ENCODE measurements at regions not wholly inside any gene's neighbourhood (a gene's known extent, or its start where the extent isn't known, plus 50 kb on each side); places are given as distances from the start of the nearest gene placed in this dataset.

DNA sequence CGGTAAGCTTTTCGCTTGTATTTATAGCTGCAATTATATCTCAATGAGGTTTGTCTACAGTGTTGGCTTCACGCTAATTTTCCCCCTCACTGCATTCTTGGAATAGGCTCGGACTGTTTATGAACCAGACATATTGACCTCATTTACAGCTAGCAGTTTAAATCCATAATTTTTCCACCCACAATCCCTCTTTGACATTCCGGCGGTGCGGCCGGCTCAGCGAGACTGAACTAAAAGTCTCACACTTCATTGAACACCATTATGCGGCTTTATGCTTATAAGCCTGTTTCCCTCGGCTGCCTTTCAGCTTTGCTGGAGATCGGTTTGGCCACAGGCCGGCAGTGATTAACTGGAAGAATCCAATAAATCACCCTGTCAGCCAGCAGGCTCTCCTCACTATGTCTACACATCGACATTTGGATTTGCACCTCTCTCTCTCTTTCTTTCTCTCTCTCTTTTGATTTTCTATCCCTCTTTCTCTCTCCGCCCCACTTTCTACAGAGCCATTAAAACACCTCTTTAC, 315.0 kb upstream of the TLE4 start:
- Histone ChIP-seq H3K27me3 (ENCODE audit: control insufficient read depth, insufficient read depth, low read length) (no peaks in the 10 kb centered on the region), H3K27ac (ENCODE audit: low read depth, low read length) (no peak overlapping the region), H3K9me3 (ENCODE audit: control insufficient read depth, insufficient read depth, low read length) (no peaks in the 10 kb centered on the region), H3K4me3 (ENCODE audit: low read depth, low read length) (no peak overlapping the region)
- DNase-seq (ENCODE audit: low read depth, low spot score), result no peak
- ChIA-PET CTCF (interaction anchor here (4.8 kb wide), 1 partner anchor 127 kb away, joined by 25 read pairs; no protein-coding TSS in a partner anchor), POLR2A (no interaction called here)
- TF ChIP-seq, protein P1, sequence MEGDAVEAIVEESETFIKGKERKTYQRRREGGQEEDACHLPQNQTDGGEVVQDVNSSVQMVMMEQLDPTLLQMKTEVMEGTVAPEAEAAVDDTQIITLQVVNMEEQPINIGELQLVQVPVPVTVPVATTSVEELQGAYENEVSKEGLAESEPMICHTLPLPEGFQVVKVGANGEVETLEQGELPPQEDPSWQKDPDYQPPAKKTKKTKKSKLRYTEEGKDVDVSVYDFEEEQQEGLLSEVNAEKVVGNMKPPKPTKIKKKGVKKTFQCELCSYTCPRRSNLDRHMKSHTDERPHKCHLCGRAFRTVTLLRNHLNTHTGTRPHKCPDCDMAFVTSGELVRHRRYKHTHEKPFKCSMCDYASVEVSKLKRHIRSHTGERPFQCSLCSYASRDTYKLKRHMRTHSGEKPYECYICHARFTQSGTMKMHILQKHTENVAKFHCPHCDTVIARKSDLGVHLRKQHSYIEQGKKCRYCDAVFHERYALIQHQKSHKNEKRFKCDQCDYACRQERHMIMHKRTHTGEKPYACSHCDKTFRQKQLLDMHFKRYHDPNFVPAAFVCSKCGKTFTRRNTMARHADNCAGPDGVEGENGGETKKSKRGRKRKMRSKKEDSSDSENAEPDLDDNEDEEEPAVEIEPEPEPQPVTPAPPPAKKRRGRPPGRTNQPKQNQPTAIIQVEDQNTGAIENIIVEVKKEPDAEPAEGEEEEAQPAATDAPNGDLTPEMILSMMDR (IDR thresholded peaks at IDR 0.05; ENCODE audit: low read depth, low read length), result no peak

GRCh38 chr9:79257228-79257781, 314.5 kb upstream of the TLE4 start:
- DNase-seq (ENCODE audit: low read depth, low spot score), result no peak
- ChIA-PET POLR2A (no interaction called here), CTCF (interaction anchor here (4.8 kb wide), 1 partner anchor 127 kb away, joined by 25 read pairs; no protein-coding TSS in a partner anchor)
- Histone ChIP-seq H3K4me3 (ENCODE audit: low read depth, low read length) (no peak overlapping the region), H3K27ac (ENCODE audit: low read depth, low read length) (no peak overlapping the region), H3K27me3 (ENCODE audit: control insufficient read depth, insufficient read depth, low read length) (no peaks in the 10 kb centered on the region), H3K9me3 (ENCODE audit: control insufficient read depth, insufficient read depth, low read length) (no peaks in the 10 kb centered on the region)
- TF ChIP-seq, protein P1 (IDR thresholded peaks at IDR 0.05; ENCODE audit: low read depth, low read length), result no peak

- H3K27ac ChIP-seq (ENCODE audit: low read depth, low read length), result no peak overlapping the region
- CTCF ChIA-PET, result no interaction called here
- TF ChIP-seq, protein P1 (IDR thresholded peaks at IDR 0.05; ENCODE audit: low read depth, low read length), result no peak
- POLR2A ChIA-PET, result no interaction called here
- no peaks in the 10 kb centered on the region for H3K9me3 ChIP-seq (ENCODE audit: control insufficient read depth, insufficient read depth, low read length)
- no peak overlapping the region for H3K4me3 ChIP-seq (ENCODE audit: low read depth, low read length)
- DNase-seq (ENCODE audit: low read depth, low spot score), result no peak
- H3K27me3 ChIP-seq (ENCODE audit: control insufficient read depth, insufficient read depth, low read length), result no peaks in the 10 kb centered on the region
Measured at GRCh38 chr9:79257790-79258351, 313.9 kb upstream of the TLE4 start.

DNA sequence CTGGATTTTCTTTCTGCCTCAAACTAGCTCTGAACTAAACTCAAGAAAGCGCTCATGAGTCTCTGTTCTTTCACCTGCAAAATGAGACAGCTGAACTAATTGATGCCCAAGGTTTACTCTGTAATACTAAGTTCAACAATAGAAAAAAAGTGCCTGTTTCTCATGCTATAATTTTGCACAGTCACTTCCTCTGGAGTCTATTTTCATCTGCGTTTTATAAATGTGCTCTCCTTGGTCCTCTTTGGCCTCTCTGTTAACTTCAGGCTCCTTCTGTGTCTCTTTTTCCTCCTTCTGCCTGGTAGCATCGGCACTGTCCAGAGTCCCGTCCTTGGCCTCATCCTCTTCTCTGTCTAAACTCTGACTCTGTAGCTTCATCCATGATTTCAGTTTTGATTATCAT, 311.9 kb upstream of the TLE4 start:
- POLR2A ChIA-PET, result no interaction called here
- Histone ChIP-seq H3K27ac (ENCODE audit: low read depth, low read length) (no peak overlapping the region), H3K9me3 (ENCODE audit: control insufficient read depth, insufficient read depth, low read length) (no peaks in the 10 kb centered on the region), H3K27me3 (ENCODE audit: control insufficient read depth, insufficient read depth, low read length) (no peaks in the 10 kb centered on the region), H3K4me3 (ENCODE audit: low read depth, low read length) (no peak overlapping the region)
- CTCF ChIA-PET, result no interaction called here
- TF ChIP-seq, protein P1 (IDR thresholded peaks at IDR 0.05; ENCODE audit: low read depth, low read length), result no peak
- no peak for DNase-seq (ENCODE audit: low read depth, low spot score)

DNA sequence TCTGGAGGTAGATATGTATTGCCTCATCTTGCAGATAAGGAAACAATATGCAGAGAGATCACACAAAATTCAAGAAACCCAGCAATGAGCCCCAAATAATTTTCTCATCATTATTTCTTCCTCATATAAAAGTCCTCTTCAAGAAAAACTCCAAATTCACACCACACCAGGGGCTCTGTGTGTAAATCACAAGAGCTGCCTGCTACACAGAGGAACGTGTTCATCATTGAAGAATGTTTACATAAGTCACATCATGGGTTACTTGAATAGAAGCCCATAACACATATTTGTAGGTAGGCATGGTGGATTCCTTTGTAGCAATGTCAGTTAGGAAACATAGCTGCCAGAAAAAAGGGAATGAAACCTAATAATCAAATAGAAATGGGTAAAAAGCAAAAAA, 308.1 kb upstream of the TLE4 start:
- POLR2A ChIA-PET, result no interaction called here
- CTCF ChIA-PET, result interaction anchor here (0.6 kb wide), 1 partner anchor 815 kb away, joined by 3 read pairs; no protein-coding TSS in a partner anchor
- H3K9me3 ChIP-seq (ENCODE audit: control insufficient read depth, insufficient read depth, low read length), result no peaks in the 10 kb centered on the region
- no peak overlapping the region for H3K4me3 ChIP-seq (ENCODE audit: low read depth, low read length)
- no peaks in the 10 kb centered on the region for H3K27me3 ChIP-seq (ENCODE audit: control insufficient read depth, insufficient read depth, low read length)
- DNase-seq (ENCODE audit: low read depth, low spot score), result no peak
- TF ChIP-seq, protein P1 (IDR thresholded peaks at IDR 0.05; ENCODE audit: low read depth, low read length), result no peak
- no peak overlapping the region for H3K27ac ChIP-seq (ENCODE audit: low read depth, low read length)
